ENCODE measurements at regions not wholly inside any gene's neighbourhood (a gene's known extent, or its start where the extent isn't known, plus 50 kb on each side); places are given as distances from the start of the nearest gene placed in this dataset.

DNA sequence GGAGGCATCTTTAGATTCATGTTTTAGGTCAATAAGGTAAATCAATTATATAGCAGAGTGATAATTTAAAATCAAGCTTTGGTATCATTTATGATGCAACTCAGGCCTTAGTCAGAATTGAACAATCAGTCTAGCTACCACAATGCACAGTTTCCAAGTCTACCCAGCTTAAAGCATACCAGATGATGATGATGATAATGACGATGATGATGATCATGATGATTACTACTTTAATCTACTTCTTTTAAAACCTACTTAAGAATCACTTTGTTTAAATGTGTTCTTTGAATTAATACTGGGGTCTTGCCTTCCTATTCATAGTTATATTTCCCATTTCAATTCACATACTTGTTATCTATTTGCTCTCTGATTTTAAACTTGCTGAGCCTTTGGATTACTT, 1872.7 kb downstream of the OLFM4 start:
- no peak for TF ChIP-seq CTCF (conservative IDR thresholded peaks at IDR 0.05; ENCODE audit: low read depth, low read length)
- no peak for TF ChIP-seq EZH2 (IDR thresholded peaks at IDR 0.05; ENCODE audit: borderline replicate concordance, low read depth, low read length, poor library complexity, severe bottlenecking)
- no peak overlapping the region for H3K4me3 ChIP-seq (ENCODE audit: low read depth, low read length, poor library complexity, severe bottlenecking)
- intact Hi-C loops (cut with micrococcal nuclease; ENCODE audit: unreplicated experiment), result no loop called here
- ChIA-PET POLR2A (ENCODE audit: low non-redundant PET) (no interaction called here), CTCF (no interaction called here)
- H3K9me3 ChIP-seq (ENCODE audit: low read depth, low read length, poor library complexity, severe bottlenecking), result no peaks in the 10 kb centered on the region
- H3K4me1 ChIP-seq (ENCODE audit: insufficient read depth, low read length, poor library complexity, severe bottlenecking), result no peaks in the 10 kb centered on the region
- no peaks in the 10 kb centered on the region for H3K36me3 ChIP-seq (ENCODE audit: insufficient read depth, low read length, poor library complexity, severe bottlenecking)
- BruUV-seq (replicated peaks), result no TSS peak
- H3K27me3 ChIP-seq (replicated peaks; ENCODE audit: insufficient read depth, low read depth, low read length, poor library complexity), result no peaks in the 10 kb centered on the region
- H3K27ac ChIP-seq (ENCODE audit: low read depth, low read length, poor library complexity, severe bottlenecking), result no peak overlapping the region
- DNase-seq (ENCODE audit: low spot score), result no peak

GRCh38 chr13:54912367-54912766, 1883.8 kb downstream of the OLFM4 start:
- Histone ChIP-seq H3K27me3 (replicated peaks; ENCODE audit: insufficient read depth, low read depth, low read length, poor library complexity) (no peaks in the 10 kb centered on the region), H3K27ac (ENCODE audit: low read depth, low read length, poor library complexity, severe bottlenecking) (no peak overlapping the region), H3K9me3 (ENCODE audit: low read depth, low read length, poor library complexity, severe bottlenecking) (no peaks in the 10 kb centered on the region), H3K4me1 (ENCODE audit: insufficient read depth, low read length, poor library complexity, severe bottlenecking) (no peaks in the 10 kb centered on the region), H3K36me3 (ENCODE audit: insufficient read depth, low read length, poor library complexity, severe bottlenecking) (no peaks in the 10 kb centered on the region), H3K4me3 (ENCODE audit: low read depth, low read length, poor library complexity, severe bottlenecking) (no peak overlapping the region)
- BruUV-seq (replicated peaks), result no TSS peak
- TF ChIP-seq CTCF (conservative IDR thresholded peaks at IDR 0.05; ENCODE audit: low read depth, low read length) (no peak), EZH2 (IDR thresholded peaks at IDR 0.05; ENCODE audit: borderline replicate concordance, low read depth, low read length, poor library complexity, severe bottlenecking) (no peak)
- ChIA-PET POLR2A (ENCODE audit: low non-redundant PET) (no interaction called here), CTCF (no interaction called here)
- intact Hi-C loops (cut with micrococcal nuclease; ENCODE audit: unreplicated experiment), result no loop called here
- no peak for DNase-seq (ENCODE audit: low spot score)

GRCh38 chr13:54913668-54914067, 1885.1 kb downstream of the OLFM4 start:
- no TSS peak for BruUV-seq (replicated peaks)
- POLR2A ChIA-PET (ENCODE audit: low non-redundant PET), result no interaction called here
- CTCF ChIA-PET, result no interaction called here

More at GRCh38 chr13:54913668-54914067, 1885.1 kb downstream of the OLFM4 start:
- Histone ChIP-seq H3K4me1 (ENCODE audit: insufficient read depth, low read length, poor library complexity, severe bottlenecking) (no peaks in the 10 kb centered on the region), H3K36me3 (ENCODE audit: insufficient read depth, low read length, poor library complexity, severe bottlenecking) (no peaks in the 10 kb centered on the region), H3K4me3 (ENCODE audit: low read depth, low read length, poor library complexity, severe bottlenecking) (no peak overlapping the region), H3K27me3 (replicated peaks; ENCODE audit: insufficient read depth, low read depth, low read length, poor library complexity) (no peaks in the 10 kb centered on the region), H3K9me3 (ENCODE audit: low read depth, low read length, poor library complexity, severe bottlenecking) (no peaks in the 10 kb centered on the region), H3K27ac (ENCODE audit: low read depth, low read length, poor library complexity, severe bottlenecking) (no peak overlapping the region)
- intact Hi-C loops (cut with micrococcal nuclease; ENCODE audit: unreplicated experiment), result no loop called here
- TF ChIP-seq EZH2 (IDR thresholded peaks at IDR 0.05; ENCODE audit: borderline replicate concordance, low read depth, low read length, poor library complexity, severe bottlenecking) (no peak), CTCF (conservative IDR thresholded peaks at IDR 0.05; ENCODE audit: low read depth, low read length) (no peak)
- no peak for DNase-seq (ENCODE audit: low spot score)
